Inflammatory macrophage (primary cell): ENCODE measurements at regions not wholly inside any gene's neighbourhood (a gene's known extent, or its start where the extent isn't known, plus 50 kb on each side); places are given as distances from the start of the nearest gene placed in this dataset.
"Not testable (repeated sequence)": the region's sequence is repeated elsewhere in the genome, so short reads cannot be mapped to it uniquely, and the experiment has no call there.

ENCODE experiments used
- DNase-seq, 2 donors: peaks; one replicate each; pipeline ENCODE4 v3.0.0-alpha.2; 2020 to 2022

GRCh38 chr4:63226229-63226628, 1183.0 kb downstream of the TECRL start:
- DNase-seq, result no peak

- no peak for DNase-seq
Measured at GRCh38 chr4:63222466-63222865, 1186.8 kb downstream of the TECRL start.

- DNase-seq, result no peak
Measured at GRCh38 chr4:63221477-63221876, 1187.8 kb downstream of the TECRL start.

- DNase-seq, result no peak
Measured at GRCh38 chr4:63218856-63219255, 1190.4 kb downstream of the TECRL start.

- no peak for DNase-seq
Measured at GRCh38 chr4:63214076-63214475, 1195.2 kb downstream of the TECRL start.

- no peak for DNase-seq
Measured at GRCh38 chr4:63211776-63212479, 1197.3 kb downstream of the TECRL start.

- no peak for DNase-seq
Measured at GRCh38 chr4:63211375-63211774, 1197.9 kb downstream of the TECRL start.

- not testable (repeated sequence) for DNase-seq
Measured at GRCh38 chr4:63193029-63193428, 1216.2 kb downstream of the TECRL start.

GRCh38 chr4:63171341-63171740, 1237.9 kb downstream of the TECRL start:
- no peak for DNase-seq

GRCh38 chr4:63170923-63171322, 1238.3 kb downstream of the TECRL start:
- no peak for DNase-seq

- DNase-seq, result no peak
Measured at GRCh38 chr4:63169836-63170235, 1239.4 kb downstream of the TECRL start.

- no peak for DNase-seq
Measured at GRCh38 chr4:63155561-63155960, 1253.7 kb downstream of the TECRL start.

GRCh38 chr4:63123441-63123840, 1285.8 kb downstream of the TECRL start:
- no peak for DNase-seq

- no peak for DNase-seq
Measured at GRCh38 chr4:63122955-63123354, 1286.3 kb downstream of the TECRL start.

GRCh38 chr4:63106600-63106999, 1302.7 kb downstream of the TECRL start:
- DNase-seq, result no peak

GRCh38 chr4:63105839-63106238, 1303.4 kb downstream of the TECRL start:
- no peak for DNase-seq

GRCh38 chr4:63090641-63091040, 1318.6 kb downstream of the TECRL start:
- DNase-seq, result no peak

GRCh38 chr4:63085091-63085490, 1324.2 kb downstream of the TECRL start:
- no peak for DNase-seq

- DNase-seq, result no peak
Measured at GRCh38 chr4:63080934-63081333, 1328.3 kb downstream of the TECRL start.

- no peak for DNase-seq
Measured at GRCh38 chr4:63063760-63064159, 1345.5 kb downstream of the TECRL start.

GRCh38 chr4:63062891-63063290, 1346.4 kb downstream of the TECRL start:
- DNase-seq, result not testable (repeated sequence)

GRCh38 chr4:63049726-63050125, 1359.5 kb downstream of the TECRL start:
- no peak for DNase-seq

- DNase-seq, result no peak
Measured at GRCh38 chr4:63049278-63049677, 1360.0 kb downstream of the TECRL start.

- no peak for DNase-seq
Measured at GRCh38 chr4:63036159-63036866, 1372.9 kb downstream of the TECRL start.
